ENCODE measurements at regions not wholly inside any gene's neighbourhood (a gene's known extent, or its start where the extent isn't known, plus 50 kb on each side); places are given as distances from the start of the nearest gene placed in this dataset.

DNA sequence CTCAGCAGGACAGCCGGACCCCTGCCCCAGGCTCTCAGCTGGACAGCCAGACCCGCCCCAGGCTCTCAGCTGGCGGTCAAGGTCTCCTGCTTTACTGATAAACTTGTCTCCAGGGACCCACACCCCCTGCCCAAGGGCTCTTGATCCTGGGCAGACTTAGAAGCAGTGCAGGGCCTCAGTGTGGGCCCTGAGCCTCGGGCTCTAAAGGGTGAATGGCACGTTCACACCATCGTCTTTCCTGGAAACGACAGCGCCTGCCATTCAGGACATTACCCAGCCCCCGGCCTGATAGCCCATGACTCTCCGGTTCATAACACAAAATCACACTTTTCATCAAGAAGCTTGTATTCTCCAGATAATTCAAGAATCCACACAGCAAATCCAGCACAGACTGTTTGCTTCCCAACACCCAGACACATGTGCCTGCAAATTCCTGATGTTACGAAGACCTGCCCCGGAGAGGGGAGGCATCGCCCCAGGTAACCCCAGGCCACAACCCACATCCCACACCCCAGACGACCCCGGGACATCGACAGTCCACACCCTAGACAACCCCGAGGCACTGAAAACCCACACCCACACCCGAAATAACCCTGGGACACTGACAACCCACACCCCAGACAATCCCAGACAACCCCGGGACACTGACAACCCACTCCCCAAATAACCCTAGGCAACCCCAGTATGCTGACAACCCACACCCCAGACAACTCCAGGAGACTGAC lies 136.8 kb downstream of the FAM53A start:
- no peak for TF ChIP-seq POLR2A (IDR thresholded peaks at IDR 0.05)
- no peak for TF ChIP-seq CTCF (IDR thresholded peaks at IDR 0.05)
